Trophoblast cell (in vitro differentiated cells and primary cell): ENCODE measurements at regions not wholly inside any gene's neighbourhood (a gene's known extent, or its start where the extent isn't known, plus 50 kb on each side); places are given as distances from the start of the nearest gene placed in this dataset.

Experiments used
- DNase-seq, 2 donors: peaks; one replicate each; pipeline ENCODE4 v3.0.0-alpha.2; 2016
- H2AFZ ChIP-seq: 2 replicates; pipeline ENCODE4 v1.6.1; 2013; ENCODE audit warnings: low read length, moderate library complexity, mild to moderate bottlenecking; ENCODE audit not compliant: insufficient read depth, poor library complexity
- H2AK5ac ChIP-seq: 2 replicates; pipeline ENCODE4 v1.6.1; 2013; ENCODE audit warnings: mild to moderate bottlenecking, low read length
- H2BK120ac ChIP-seq: 2 replicates; pipeline ENCODE4 v1.6.1; 2013; ENCODE audit warnings: low read length, mild to moderate bottlenecking, moderate library complexity; ENCODE audit not compliant: insufficient read depth, poor library complexity
- H2BK12ac ChIP-seq: 2 replicates; pipeline ENCODE4 v1.6.1; 2013; ENCODE audit warnings: mild to moderate bottlenecking, low read length, moderate library complexity
- H2BK5ac ChIP-seq: 2 replicates; pipeline ENCODE4 v1.6.1; 2013; ENCODE audit warnings: low read length, low read depth, moderate library complexity, mild to moderate bottlenecking; ENCODE audit not compliant: poor library complexity
- H3K14ac ChIP-seq: 2 replicates; pipeline ENCODE4 v1.6.1; 2013; ENCODE audit warnings: mild to moderate bottlenecking, low read length
- H3K18ac ChIP-seq: 2 replicates; pipeline ENCODE4 v1.6.1; 2013; ENCODE audit warnings: mild to moderate bottlenecking, low read length
- H3K23ac ChIP-seq: 2 replicates; pipeline ENCODE4 v1.6.1; 2013; ENCODE audit warnings: low read length
- H3K27ac ChIP-seq: 2 replicates; pipeline ENCODE4 v1.5.1; 2013; ENCODE audit warnings: low read depth, mild to moderate bottlenecking, inconsistent platforms, low read length, moderate library complexity
- H3K27me3 ChIP-seq: 2 replicates; pipeline ENCODE4 v1.6.1; 2013; ENCODE audit warnings: inconsistent platforms, mild to moderate bottlenecking, low read length, moderate library complexity; ENCODE audit not compliant: insufficient read depth
- H3K36me3 ChIP-seq, 2 experiments: 1 replicate in 1 of 2; 2 replicates in 1 of 2; pipeline ENCODE4 v1.6.1; 2013; ENCODE audit warnings: low read length in 2 of 2, mild to moderate bottlenecking in 2 of 2, moderate library complexity in 1 of 2; ENCODE audit not compliant: insufficient read depth in 2 of 2, control insufficient read depth in 1 of 2
- H3K4ac ChIP-seq: 2 replicates; pipeline ENCODE4 v1.6.1; 2013; ENCODE audit warnings: low read depth, mild to moderate bottlenecking, low read length, moderate library complexity
- H3K4me1 ChIP-seq, 2 experiments: 1 replicate in 1 of 2; 2 replicates in 1 of 2; pipeline ENCODE4 v1.6.1; 2013; ENCODE audit warnings: low read length in 2 of 2, mild to moderate bottlenecking in 2 of 2, moderate library complexity in 1 of 2; ENCODE audit not compliant: insufficient read depth in 2 of 2, control insufficient read depth in 1 of 2
- H3K4me2 ChIP-seq: 2 replicates; pipeline ENCODE4 v1.6.1; 2013; ENCODE audit warnings: inconsistent platforms, mild to moderate bottlenecking, low read length, moderate library complexity
- H3K4me3 ChIP-seq: 2 replicates; pipeline ENCODE4 v1.5.1; 2013; ENCODE audit warnings: mild to moderate bottlenecking, low read depth, low read length, inconsistent platforms
- H3K79me1 ChIP-seq: one replicate; pipeline ENCODE4 v1.6.1; 2013; ENCODE audit warnings: low read length
- H3K79me2 ChIP-seq: 2 replicates; pipeline ENCODE4 v1.6.1; 2013; ENCODE audit warnings: low read length, mild to moderate bottlenecking; ENCODE audit not compliant: control insufficient read depth, insufficient read depth, poor library complexity
- H3K9ac ChIP-seq: 2 replicates; pipeline ENCODE4 v1.6.1; 2013; ENCODE audit warnings: mild to moderate bottlenecking, low read length
- H3K9me3 ChIP-seq: 2 replicates; pipeline ENCODE4 v1.6.1; 2013; ENCODE audit warnings: low read depth, mild to moderate bottlenecking, control low read depth, inconsistent platforms, low read length; ENCODE audit not compliant: insufficient read depth
- H4K12ac ChIP-seq: 2 replicates; pipeline ENCODE4 v1.6.1; 2013; ENCODE audit warnings: low read depth, mild to moderate bottlenecking, low read length, moderate library complexity
- H4K8ac ChIP-seq: 2 replicates; pipeline ENCODE4 v1.6.1; 2013; ENCODE audit warnings: low read depth, mild to moderate bottlenecking, low read length, moderate library complexity
- H4K91ac ChIP-seq: one replicate; pipeline ENCODE4 v1.6.1; 2013; ENCODE audit warnings: low read depth, mild to moderate bottlenecking, low read length, moderate library complexity
- WGBS: extraction: QIAGEN DNeasy Blood & Tissue Kit; methylation state at CpG from one replicate; pipeline ENCODE4 v1.1.7; 2013; ENCODE audit warnings: missing lambda C conversion rate; ENCODE audit not compliant: insufficient read length, insufficient coverage; ENCODE audit errors: extremely low coverage; 5-methylcytosine and 5-hydroxymethylcytosine counted together

DNA sequence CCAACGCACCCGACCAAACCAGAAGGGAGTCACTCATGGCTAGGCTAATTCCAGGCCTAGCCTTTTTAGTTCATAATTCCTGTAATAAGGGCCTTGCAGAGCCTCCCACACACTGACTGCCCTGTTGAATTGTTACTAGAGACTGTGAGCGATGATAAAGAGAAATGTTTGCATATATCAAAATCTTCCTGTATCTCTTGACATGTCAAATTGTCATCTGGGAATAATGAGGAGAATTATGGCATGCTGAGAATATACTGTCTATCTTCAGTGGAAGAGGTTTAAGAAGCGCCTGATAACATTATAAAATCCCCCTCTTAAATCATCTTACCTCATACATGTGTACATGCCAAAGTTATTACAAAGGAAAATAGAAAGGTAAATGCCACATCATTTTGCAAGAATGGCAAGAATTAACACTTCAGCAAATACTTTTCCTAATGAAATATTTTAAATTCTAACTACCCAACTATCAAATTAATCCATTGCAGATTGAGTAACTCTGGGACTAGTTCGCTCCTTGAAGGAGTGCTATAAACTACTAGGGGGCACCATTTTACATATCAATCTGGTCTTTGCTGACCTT lies 144.1 kb downstream of the CENPF start:
- no peak overlapping the region for H2BK120ac ChIP-seq
- H2BK5ac ChIP-seq: no peak overlapping the region
- H3K4me1 ChIP-seq: no peaks in the 10 kb centered on the region
- no peak overlapping the region for H3K23ac ChIP-seq
- H3K18ac ChIP-seq: no peak overlapping the region
- no peak overlapping the region for H4K91ac ChIP-seq
- no peak overlapping the region for H3K9ac ChIP-seq
- H2BK12ac ChIP-seq: no peak overlapping the region
- DNase-seq: no peak
- no peaks in the 10 kb centered on the region for H3K79me2 ChIP-seq
- no peak overlapping the region for H4K12ac ChIP-seq
- H4K8ac ChIP-seq: no peak overlapping the region
- no peak overlapping the region for H3K14ac ChIP-seq
- H3K36me3 ChIP-seq: no peaks in the 10 kb centered on the region
- H3K9me3 ChIP-seq: no peaks in the 10 kb centered on the region
- no peak overlapping the region for H3K4me2 ChIP-seq
- no peaks in the 10 kb centered on the region for H3K79me1 ChIP-seq
- no peak overlapping the region for H3K4ac ChIP-seq
- no peaks in the 10 kb centered on the region for H3K27me3 ChIP-seq
- no peak overlapping the region for H3K27ac ChIP-seq
- H2AK5ac ChIP-seq: no peak overlapping the region
- no CpG with 5 or more reads among the region's 5 CpGs for WGBS
- no peak overlapping the region for H2AFZ ChIP-seq
- no peak overlapping the region for H3K4me3 ChIP-seq

DNA sequence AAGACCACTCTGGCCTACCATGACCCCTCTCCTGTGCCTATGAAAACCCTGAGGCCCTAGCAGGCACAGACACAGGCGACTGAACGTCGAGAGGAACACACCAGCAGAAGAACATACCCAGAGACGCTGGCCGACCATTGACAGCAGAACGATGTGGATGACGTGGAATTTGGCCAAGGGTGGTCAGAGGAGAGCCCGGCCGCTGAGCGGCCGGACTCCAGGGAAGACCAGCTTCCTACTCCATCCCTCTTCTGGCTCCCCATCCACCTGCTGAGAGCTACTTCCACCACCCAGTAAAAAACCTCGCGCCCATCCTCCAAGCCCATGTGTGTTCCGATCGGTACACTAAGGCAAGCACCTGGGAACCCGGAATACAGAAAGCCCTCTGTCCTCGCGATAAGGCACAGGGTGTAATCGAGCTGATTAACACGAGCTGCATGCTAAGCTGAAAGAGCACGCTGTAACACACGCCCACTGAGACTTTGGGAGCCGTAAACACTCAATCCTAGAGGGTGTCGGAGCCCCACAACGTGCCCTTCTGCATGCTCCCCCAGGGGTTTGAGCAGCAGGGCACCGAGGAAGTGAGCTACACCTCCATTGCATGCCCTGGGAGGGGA lies 150.3 kb downstream of the CENPF start:
- Histone ChIP-seq H3K27me3 (no peaks in the 10 kb centered on the region), H3K14ac (no peak overlapping the region), H3K79me2 (no peaks in the 10 kb centered on the region), H3K9me3 (peaks cover 2% of the 10 kb centered on the region), H3K27ac (no peak overlapping the region), H4K91ac (no peak overlapping the region), H2AFZ (no peak overlapping the region), H2BK12ac (no peak overlapping the region), H4K8ac (no peak overlapping the region), H3K23ac (no peak overlapping the region), H2BK120ac (no peak overlapping the region), H3K9ac (no peak overlapping the region), H3K18ac (no peak overlapping the region), H3K79me1 (no peaks in the 10 kb centered on the region), H3K4me1 (no peaks in the 10 kb centered on the region), H3K36me3 (no peaks in the 10 kb centered on the region), H3K4me2 (no peak overlapping the region), H4K12ac (no peak overlapping the region), H3K4ac (no peak overlapping the region), H2AK5ac (no peak overlapping the region), H3K4me3 (no peak overlapping the region), H2BK5ac (no peak overlapping the region)
- WGBS: no CpG with 5 or more reads among the region's 26 CpGs
- DNase-seq: no peak

DNA sequence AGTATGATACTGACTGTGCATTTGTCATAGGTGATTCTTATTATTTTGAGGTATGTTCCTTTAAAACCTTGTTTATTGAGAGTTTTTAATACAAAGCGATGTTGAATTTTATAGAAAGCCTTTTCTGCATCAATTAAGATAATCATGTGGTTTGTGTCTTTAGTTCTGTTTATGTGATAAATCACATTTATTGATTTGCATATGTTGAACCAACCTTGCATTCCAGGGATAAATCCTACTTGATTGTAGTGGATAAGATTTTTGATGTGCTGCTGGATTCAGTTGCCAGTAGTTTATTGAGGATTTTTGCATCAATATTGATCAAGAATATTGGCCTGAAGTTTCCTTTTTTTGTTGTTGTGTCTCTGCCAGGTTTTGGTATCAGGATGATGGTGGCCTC lies 158.0 kb downstream of the CENPF start:
- no peak overlapping the region for H3K4ac ChIP-seq
- WGBS: no CpG with 5 or more reads among the region's 1 CpG
- no peak overlapping the region for H2AFZ ChIP-seq
- H3K4me3 ChIP-seq: no peak overlapping the region
- DNase-seq: no peak
- no peak overlapping the region for H3K23ac ChIP-seq
- H3K4me2 ChIP-seq: no peak overlapping the region
- no peak overlapping the region for H4K12ac ChIP-seq
- H3K27me3 ChIP-seq: no peaks in the 10 kb centered on the region
- H3K4me1 ChIP-seq: no peaks in the 10 kb centered on the region
- no peak overlapping the region for H2BK120ac ChIP-seq
- no peak overlapping the region for H4K91ac ChIP-seq
- peaks cover 4% of the 10 kb centered on the region for H3K9me3 ChIP-seq
- no peaks in the 10 kb centered on the region for H3K79me1 ChIP-seq
- H3K14ac ChIP-seq: no peak overlapping the region
- no peak overlapping the region for H4K8ac ChIP-seq
- H3K27ac ChIP-seq: no peak overlapping the region
- no peak overlapping the region for H2AK5ac ChIP-seq
- H3K79me2 ChIP-seq: no peaks in the 10 kb centered on the region
- no peak overlapping the region for H2BK5ac ChIP-seq
- no peak overlapping the region for H2BK12ac ChIP-seq
- H3K36me3 ChIP-seq: no peaks in the 10 kb centered on the region
- H3K18ac ChIP-seq: no peak overlapping the region
- H3K9ac ChIP-seq: no peak overlapping the region

DNA sequence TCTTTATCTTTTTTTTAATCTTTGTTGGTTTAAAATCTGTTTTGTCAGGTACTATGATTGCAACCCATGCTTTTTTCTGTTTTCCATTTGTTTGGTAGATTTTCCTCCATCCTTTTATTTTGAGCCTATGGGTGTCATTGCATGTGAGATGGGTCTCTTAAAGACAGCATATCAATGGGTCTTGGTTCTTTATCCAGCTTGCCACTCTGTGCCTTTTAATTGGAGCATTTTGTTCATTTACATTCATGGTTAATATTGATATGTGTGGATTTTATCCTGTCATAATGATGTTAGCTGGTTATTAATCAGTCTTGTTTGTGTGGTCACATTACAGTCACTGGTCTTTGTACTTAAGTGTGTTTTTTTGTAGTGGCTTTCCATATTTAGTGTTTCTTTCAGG lies 159.9 kb downstream of the CENPF start:
- no peaks in the 10 kb centered on the region for H3K27me3 ChIP-seq
- H2BK12ac ChIP-seq: no peak overlapping the region

More for the DNA sequence above, 159.9 kb downstream of the CENPF start:
- Histone ChIP-seq H3K23ac (no peak overlapping the region), H3K79me2 (no peaks in the 10 kb centered on the region), H3K14ac (no peak overlapping the region), H2AK5ac (no peak overlapping the region), H3K27ac (no peak overlapping the region), H3K18ac (no peak overlapping the region), H2BK5ac (no peak overlapping the region), H3K4me2 (no peak overlapping the region), H3K36me3 (no peaks in the 10 kb centered on the region), H3K4me3 (no peak overlapping the region), H2AFZ (no peak overlapping the region), H3K4me1 (no peaks in the 10 kb centered on the region), H4K91ac (no peak overlapping the region), H4K12ac (no peak overlapping the region), H3K9ac (no peak overlapping the region), H3K4ac (no peak overlapping the region), H2BK120ac (no peak overlapping the region), H3K79me1 (no peaks in the 10 kb centered on the region), H4K8ac (no peak overlapping the region), H3K9me3 (peaks cover 3% of the 10 kb centered on the region)
- DNase-seq: no peak
